Osteoblast (primary cell): ENCODE measurements at regions not wholly inside any gene's neighbourhood (a gene's known extent, or its start where the extent isn't known, plus 50 kb on each side); places are given as distances from the start of the nearest gene placed in this dataset.

Experiments
- DNase-seq: peaks from one replicate; pipeline ENCODE4 v3.0.0; 2011; ENCODE audit warnings: low spot score, mixed read lengths; ENCODE audit not compliant: insufficient read length; ENCODE audit errors: missing footprints
- H2AFZ ChIP-seq: 2 replicates; pipeline ENCODE4 v1.6.0; 2011; ENCODE audit warnings: mild to moderate bottlenecking, low read length
- H3K27ac ChIP-seq: 2 replicates; pipeline ENCODE4 v1.5.1; 2011; ENCODE audit warnings: mild to moderate bottlenecking, low read depth, low read length, moderate library complexity
- H3K27me3 ChIP-seq: 2 replicates; pipeline ENCODE4 v1.6.0; 2012; ENCODE audit warnings: mild to moderate bottlenecking, control low read depth, inconsistent platforms, low read length, moderate library complexity; ENCODE audit not compliant: insufficient read depth
- H3K36me3 ChIP-seq: 2 replicates; pipeline ENCODE4 v1.5.1; 2011; ENCODE audit warnings: mild to moderate bottlenecking, low read length, control low read depth, moderate library complexity; ENCODE audit not compliant: insufficient read depth
- H3K4me1 ChIP-seq: 2 replicates; pipeline ENCODE4 v1.5.1; 2011; ENCODE audit warnings: mild to moderate bottlenecking, low read length, control low read depth, moderate library complexity; ENCODE audit not compliant: insufficient read depth
- H3K4me2 ChIP-seq: 2 replicates; pipeline ENCODE4 v1.6.0; 2011; ENCODE audit warnings: mild to moderate bottlenecking, low read length; ENCODE audit not compliant: insufficient read depth
- H3K4me3 ChIP-seq: fragments of 200-600 bp; sonication (generic); 3 replicates; pipeline ENCODE4 v1.5.1; 2012; ENCODE audit warnings: mild to moderate bottlenecking, low read length, inconsistent platforms; ENCODE audit not compliant: insufficient read depth
- H3K79me2 ChIP-seq: 2 replicates; pipeline ENCODE4 v1.6.0; 2012; ENCODE audit warnings: mild to moderate bottlenecking, low read length, control low read depth, inconsistent platforms; ENCODE audit not compliant: insufficient read depth
- H3K9me3 ChIP-seq: 2 replicates; pipeline ENCODE4 v1.5.1; 2011; ENCODE audit warnings: low read depth, low read length, control low read depth
- H4K20me1 ChIP-seq: 2 replicates; pipeline ENCODE4 v1.6.0; 2012; ENCODE audit warnings: mild to moderate bottlenecking, low read length, control low read depth; ENCODE audit not compliant: insufficient read depth
- TF ChIP-seq, protein P1 (sequence below): IDR thresholded peaks from 2 replicates; pipeline ENCODE4 v1.5.1; 2011; ENCODE audit warnings: mild to moderate bottlenecking, low read depth, low read length, moderate library complexity; ENCODE audit errors: extremely low read depth

DNA sequence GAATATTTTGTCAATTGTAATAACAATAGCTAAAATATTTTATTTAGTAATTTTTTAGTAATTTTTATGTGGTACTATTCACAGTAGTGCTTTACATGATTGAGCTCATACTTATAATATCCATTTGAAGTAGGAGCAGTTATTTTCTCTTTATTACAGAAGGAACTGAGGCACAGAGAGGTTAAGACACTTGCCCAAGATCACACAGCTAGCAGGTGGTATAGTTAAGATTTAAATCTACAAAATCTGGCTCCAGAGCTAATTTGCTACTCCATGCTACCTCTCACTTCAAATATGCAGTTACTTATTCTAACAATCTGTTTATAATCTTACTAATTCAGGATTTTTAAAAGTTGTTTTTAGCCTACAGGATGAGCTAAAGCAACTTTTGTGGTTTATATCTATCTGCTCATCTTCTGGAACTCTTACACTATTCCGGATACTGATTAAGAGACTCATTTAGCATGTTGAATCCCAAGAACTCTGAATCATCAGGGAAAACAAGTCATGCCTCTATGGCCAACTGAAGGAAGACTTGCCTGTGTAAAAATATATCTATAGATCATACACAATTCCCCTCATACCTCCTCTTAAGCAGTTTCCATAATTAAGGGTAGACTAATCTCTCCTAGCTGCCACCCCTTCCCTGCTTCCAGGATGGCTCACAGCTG lies 324.2 kb downstream of the UBE3D start:
- no peak overlapping the region for H3K27ac ChIP-seq
- no peak overlapping the region for H3K4me2 ChIP-seq
- peaks cover 19% of the 10 kb centered on the region for H3K27me3 ChIP-seq
- no peaks in the 10 kb centered on the region for H4K20me1 ChIP-seq
- H3K4me3 ChIP-seq = no peak overlapping the region
- H3K36me3 ChIP-seq = no peaks in the 10 kb centered on the region
- TF ChIP-seq, protein P1, sequence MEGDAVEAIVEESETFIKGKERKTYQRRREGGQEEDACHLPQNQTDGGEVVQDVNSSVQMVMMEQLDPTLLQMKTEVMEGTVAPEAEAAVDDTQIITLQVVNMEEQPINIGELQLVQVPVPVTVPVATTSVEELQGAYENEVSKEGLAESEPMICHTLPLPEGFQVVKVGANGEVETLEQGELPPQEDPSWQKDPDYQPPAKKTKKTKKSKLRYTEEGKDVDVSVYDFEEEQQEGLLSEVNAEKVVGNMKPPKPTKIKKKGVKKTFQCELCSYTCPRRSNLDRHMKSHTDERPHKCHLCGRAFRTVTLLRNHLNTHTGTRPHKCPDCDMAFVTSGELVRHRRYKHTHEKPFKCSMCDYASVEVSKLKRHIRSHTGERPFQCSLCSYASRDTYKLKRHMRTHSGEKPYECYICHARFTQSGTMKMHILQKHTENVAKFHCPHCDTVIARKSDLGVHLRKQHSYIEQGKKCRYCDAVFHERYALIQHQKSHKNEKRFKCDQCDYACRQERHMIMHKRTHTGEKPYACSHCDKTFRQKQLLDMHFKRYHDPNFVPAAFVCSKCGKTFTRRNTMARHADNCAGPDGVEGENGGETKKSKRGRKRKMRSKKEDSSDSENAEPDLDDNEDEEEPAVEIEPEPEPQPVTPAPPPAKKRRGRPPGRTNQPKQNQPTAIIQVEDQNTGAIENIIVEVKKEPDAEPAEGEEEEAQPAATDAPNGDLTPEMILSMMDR = no peak
- no peaks in the 10 kb centered on the region for H3K79me2 ChIP-seq
- no peaks in the 10 kb centered on the region for H3K9me3 ChIP-seq
- peak; percentile 62 for DNase-seq
- H2AFZ ChIP-seq = no peak overlapping the region
- H3K4me1 ChIP-seq = no peaks in the 10 kb centered on the region

DNA sequence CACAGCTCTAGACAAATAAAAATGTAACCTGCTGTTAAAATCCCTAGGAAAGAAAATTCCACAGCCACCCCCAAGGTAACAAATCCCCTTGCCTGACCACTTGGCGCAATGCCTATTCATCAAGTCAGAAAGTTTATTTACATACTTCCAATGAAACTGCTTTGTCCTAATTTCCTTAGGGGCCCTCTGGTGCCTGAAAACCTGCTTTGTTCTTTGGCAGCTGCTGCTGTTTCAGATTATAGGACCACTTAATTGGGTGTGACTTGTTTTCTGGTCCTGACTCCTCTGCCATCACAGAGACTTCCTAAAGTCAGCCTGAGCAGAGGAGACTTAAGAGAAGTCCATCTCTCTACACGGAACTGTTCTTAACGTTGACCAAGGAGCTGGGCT lies 323.6 kb downstream of the UBE3D start:
- Histone ChIP-seq H3K4me2 (no peak overlapping the region), H4K20me1 (no peaks in the 10 kb centered on the region), H3K4me1 (no peaks in the 10 kb centered on the region), H3K27me3 (peaks cover 19% of the 10 kb centered on the region), H3K4me3 (no peak overlapping the region), H2AFZ (no peak overlapping the region), H3K27ac (no peak overlapping the region), H3K36me3 (no peaks in the 10 kb centered on the region), H3K9me3 (no peaks in the 10 kb centered on the region), H3K79me2 (no peaks in the 10 kb centered on the region)
- DNase-seq = no peak
- TF ChIP-seq, protein P1 = no peak

DNA sequence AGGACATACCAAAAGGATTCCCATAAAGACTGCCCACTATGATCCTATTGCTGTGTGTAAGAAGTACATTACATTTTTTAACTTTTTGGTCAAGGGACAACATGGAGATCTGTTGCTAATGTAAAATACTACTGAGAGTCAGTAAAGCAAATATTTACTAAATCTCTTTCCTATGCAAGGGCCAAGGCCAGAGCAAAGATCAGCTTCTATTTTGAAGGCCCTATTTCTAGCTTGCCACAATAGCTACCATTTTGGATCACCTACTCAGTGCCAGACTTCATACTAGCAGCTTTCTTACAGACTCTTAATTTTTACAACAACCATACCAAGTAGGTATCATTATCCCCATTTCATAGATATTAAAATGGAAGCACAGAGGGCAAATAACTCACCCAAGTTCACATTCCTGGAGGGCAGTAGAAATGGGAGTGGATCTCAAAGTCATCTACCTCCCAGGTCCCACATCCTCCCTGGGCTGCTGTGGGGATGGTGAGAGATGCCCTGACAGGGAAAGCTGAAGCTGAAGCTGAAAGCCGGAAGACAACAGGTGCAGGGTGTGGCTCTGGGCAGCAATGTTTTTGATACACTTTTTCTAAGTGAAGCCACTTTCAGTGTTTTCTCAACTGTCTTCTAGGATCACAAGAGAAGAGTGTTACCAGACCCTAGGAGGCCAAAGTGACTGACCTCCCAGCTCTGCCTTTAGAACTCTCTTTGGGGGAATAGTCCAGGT lies 321.2 kb downstream of the UBE3D start:
- Histone ChIP-seq H3K27me3 (peaks cover 10% of the 10 kb centered on the region), H3K27ac (no peak overlapping the region), H2AFZ (no peak overlapping the region), H4K20me1 (no peaks in the 10 kb centered on the region), H3K79me2 (no peaks in the 10 kb centered on the region), H3K4me3 (no peak overlapping the region), H3K4me1 (no peaks in the 10 kb centered on the region), H3K4me2 (no peak overlapping the region), H3K9me3 (no peaks in the 10 kb centered on the region), H3K36me3 (no peaks in the 10 kb centered on the region)
- DNase-seq = no peak
- TF ChIP-seq, protein P1 = no peak

DNA sequence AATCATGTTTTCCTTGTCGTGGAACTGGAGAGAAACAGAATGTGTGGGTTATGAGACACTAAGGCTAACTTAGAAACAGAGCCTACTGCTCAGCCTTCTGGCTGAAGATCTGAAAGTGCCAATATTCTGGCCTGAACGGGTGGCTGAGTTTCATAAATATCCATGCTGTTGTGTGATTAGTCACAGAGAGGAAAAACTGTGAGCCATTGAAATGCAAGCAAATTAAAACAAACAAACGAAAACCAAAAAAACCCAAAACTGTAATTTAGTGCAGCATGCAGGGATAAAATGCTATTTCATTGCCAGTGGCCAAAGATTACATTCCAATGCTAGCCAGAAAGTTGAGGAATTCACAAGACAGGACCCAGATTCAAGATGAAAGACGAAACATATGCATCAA lies 315.1 kb downstream of the UBE3D start:
- Histone ChIP-seq H4K20me1 (no peaks in the 10 kb centered on the region), H3K27me3 (no peaks in the 10 kb centered on the region), H3K79me2 (no peaks in the 10 kb centered on the region), H3K36me3 (no peaks in the 10 kb centered on the region), H3K4me2 (peak overlapping the region; percentile 67), H3K27ac (peak overlapping the region; percentile 10), H3K4me3 (peak overlapping the region; percentile 40), H3K9me3 (no peaks in the 10 kb centered on the region), H2AFZ (peak overlapping the region; percentile 69), H3K4me1 (peaks cover 15% of the 10 kb centered on the region)
- TF ChIP-seq, protein P1 = no peak
- DNase-seq = peak; percentile 80
